Progenitor cell of endocrine pancreas (in vitro differentiated cells): ENCODE measurements at regions not wholly inside any gene's neighbourhood (a gene's known extent, or its start where the extent isn't known, plus 50 kb on each side); places are given as distances from the start of the nearest gene placed in this dataset.
"Not testable (repeated sequence)": the region's sequence is repeated elsewhere in the genome, so short reads cannot be mapped to it uniquely, and the experiment has no call there.

ENCODE experiments used
- DNase-seq: peaks from one replicate; pipeline ENCODE4 v3.0.0; 2021; ENCODE audit warnings: low spot score; ENCODE audit not compliant: unreplicated experiment
- H3K27ac Mint-ChIP-seq: 2 replicates; pipeline ENCODE4 v1.8.0; 2021; ENCODE audit warnings: mild to moderate bottlenecking, moderate library complexity, mixed read lengths
- H3K27me3 Mint-ChIP-seq: 2 replicates; pipeline ENCODE4 v1.8.0; 2021; ENCODE audit warnings: mixed read lengths
- H3K36me3 Mint-ChIP-seq: 2 replicates; pipeline ENCODE4 v1.8.0; 2022; ENCODE audit warnings: mixed read lengths; ENCODE audit not compliant: insufficient read depth
- H3K4me1 Mint-ChIP-seq: 2 replicates; pipeline ENCODE4 v1.8.0; 2021; ENCODE audit warnings: low read depth, mixed read lengths
- H3K4me3 Mint-ChIP-seq: 2 replicates; pipeline ENCODE4 v1.8.0; 2021; ENCODE audit warnings: low read depth, mild to moderate bottlenecking, moderate library complexity, mixed read lengths
- H3K9me3 Mint-ChIP-seq: 2 replicates; pipeline ENCODE4 v1.8.0; 2021; ENCODE audit warnings: low read depth, mixed read lengths
- CTCF ChIP-seq: fragments of 200-600 bp; sonication (generic); IDR thresholded peaks from one replicate; pipeline ENCODE4 v1.5.0; 2021; ENCODE audit warnings: antibody characterized with exemption, mild to moderate bottlenecking; ENCODE audit not compliant: unreplicated experiment

GRCh38 chr6:56874328-56874727, 80.6 kb upstream of the BEND6 start:
- H3K4me3 Mint-ChIP-seq = no peak overlapping the region
- no peaks in the 10 kb centered on the region for H3K4me1 Mint-ChIP-seq
- no peak for DNase-seq
- peaks cover 3% of the 10 kb centered on the region for H3K9me3 Mint-ChIP-seq
- H3K27ac Mint-ChIP-seq = no peak overlapping the region
- no peaks in the 10 kb centered on the region for H3K36me3 Mint-ChIP-seq
- no peak for TF ChIP-seq CTCF
- H3K27me3 Mint-ChIP-seq = peaks cover 14% of the 10 kb centered on the region

DNA sequence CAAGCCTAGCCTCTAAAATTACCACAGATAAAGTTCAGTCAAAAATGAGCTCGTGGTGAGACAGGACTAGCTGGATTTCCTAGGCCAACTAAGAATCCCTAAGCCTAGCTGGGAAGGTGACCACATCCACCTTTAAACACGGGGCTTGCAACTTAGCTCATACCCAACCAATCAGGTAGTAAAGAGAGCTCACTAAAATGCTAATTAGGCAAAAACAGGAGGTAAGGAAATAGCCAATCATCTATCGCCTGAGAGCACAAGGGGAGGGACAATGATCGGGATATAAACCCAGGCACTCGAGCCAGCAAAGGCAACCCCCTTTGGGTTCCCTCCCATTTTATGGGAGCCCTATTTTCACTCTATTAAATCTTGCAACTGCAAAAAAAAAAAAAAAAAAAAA, 84.9 kb upstream of the BEND6 start:
- H3K4me1 Mint-ChIP-seq = peaks cover 11% of the 10 kb centered on the region
- H3K9me3 Mint-ChIP-seq, H3K4me3 Mint-ChIP-seq, DNase-seq, H3K36me3 Mint-ChIP-seq, H3K27me3 Mint-ChIP-seq, H3K27ac Mint-ChIP-seq: not testable (repeated sequence)

DNA sequence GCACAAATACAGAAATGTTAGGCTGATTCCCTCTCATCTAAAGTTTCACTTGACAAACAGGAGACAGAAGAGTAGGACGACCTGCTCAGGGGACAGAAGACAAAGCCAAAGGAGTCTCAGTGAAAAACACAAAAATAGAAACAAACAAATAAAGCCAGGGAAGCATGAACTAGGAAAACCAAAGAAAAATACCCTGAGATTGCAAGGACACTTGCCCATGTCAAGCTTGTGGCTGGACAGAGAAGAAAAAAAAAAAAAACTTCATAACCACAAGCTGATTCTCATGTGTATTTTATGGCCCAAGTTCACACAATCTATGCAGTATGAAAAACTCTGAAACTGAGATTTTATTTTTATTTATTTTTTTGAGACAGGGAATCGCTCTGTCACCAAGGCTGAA, 85.6 kb upstream of the BEND6 start:
- peaks cover 5% of the 10 kb centered on the region for H3K27me3 Mint-ChIP-seq
- peak overlapping the region; percentile 0 for H3K27ac Mint-ChIP-seq
- H3K4me1 Mint-ChIP-seq = peaks cover 11% of the 10 kb centered on the region
- no peak for TF ChIP-seq CTCF
- no peak overlapping the region for H3K4me3 Mint-ChIP-seq
- no peaks in the 10 kb centered on the region for H3K36me3 Mint-ChIP-seq
- no peaks in the 10 kb centered on the region for H3K9me3 Mint-ChIP-seq
- DNase-seq = no peak

GRCh38 chr6:56868687-56869086, 86.2 kb upstream of the BEND6 start:
- H3K4me3 Mint-ChIP-seq = no peak overlapping the region
- no peaks in the 10 kb centered on the region for H3K9me3 Mint-ChIP-seq
- H3K4me1 Mint-ChIP-seq = peaks cover 11% of the 10 kb centered on the region
- no peak overlapping the region for H3K27ac Mint-ChIP-seq
- H3K36me3 Mint-ChIP-seq = no peaks in the 10 kb centered on the region
- H3K27me3 Mint-ChIP-seq = peaks cover 5% of the 10 kb centered on the region
- no peak for TF ChIP-seq CTCF
- no peak for DNase-seq

- Mint-ChIP-seq H3K36me3 (no peaks in the 10 kb centered on the region), H3K4me1 (peaks cover 11% of the 10 kb centered on the region), H3K27ac (no peak overlapping the region)
Observed at GRCh38 chr6:56866917-56867522, 87.9 kb upstream of the BEND6 start.

More at GRCh38 chr6:56866917-56867522, 87.9 kb upstream of the BEND6 start:
- Mint-ChIP-seq H3K9me3 (no peaks in the 10 kb centered on the region), H3K4me3 (no peak overlapping the region), H3K27me3 (peaks cover 12% of the 10 kb centered on the region)
- TF ChIP-seq CTCF = no peak
- DNase-seq = no peak
